ENCODE measurements at regions not wholly inside any gene's neighbourhood (a gene's known extent, or its start where the extent isn't known, plus 50 kb on each side); places are given as distances from the start of the nearest gene placed in this dataset.

GRCh38 chr18:24678107-24678506 lies 217.7 kb downstream of the HRH4 start:
- H2AFZ ChIP-seq (ENCODE audit: low read length): no peak overlapping the region
- BruUV-seq (replicated peaks): no TSS peak
- H3K36me3 ChIP-seq (ENCODE audit: insufficient read depth, low read length): no peaks in the 10 kb centered on the region
- H3K27ac ChIP-seq (ENCODE audit: low read depth, low read length, poor library complexity, severe bottlenecking): no peak overlapping the region
- no peaks in the 10 kb centered on the region for H3K79me2 ChIP-seq (ENCODE audit: insufficient read depth, low read depth, low read length)
- POLR2A ChIA-PET: interaction anchor here (0.7 kb wide), 2 partner anchors 17 to 840 kb away, joined by 3 read pairs; no protein-coding TSS in a partner anchor
- no peaks in the 10 kb centered on the region for H3K9me2 ChIP-seq (ENCODE audit: insufficient read depth, low read length)
- H3K4me3 ChIP-seq (ENCODE audit: low read depth, low read length, poor library complexity, severe bottlenecking): no peak overlapping the region
- intact Hi-C loops (cut with micrococcal nuclease; ENCODE audit: unreplicated experiment): loop anchor here (10.0 kb wide), 2 partner anchors 73 to 133 kb away; no protein-coding TSS in a partner anchor
- no peaks in the 10 kb centered on the region for H3K9me3 ChIP-seq (ENCODE audit: low read length)
- CTCF ChIA-PET (ENCODE audit: unreplicated experiment): no interaction called here
- no peak for DNase-seq (ENCODE audit: low spot score)
- no peak overlapping the region for H3K4me2 ChIP-seq (ENCODE audit: low read length)
- TF ChIP-seq EZH2phosphoT487 (IDR thresholded peaks at IDR 0.05; ENCODE audit: borderline replicate concordance, low read depth, low read length) (no peak), CTCF (conservative IDR thresholded peaks at IDR 0.05; ENCODE audit: low read length) (no peak)
- H4K20me1 ChIP-seq (ENCODE audit: insufficient read depth, low read length): no peaks in the 10 kb centered on the region
- H3K4me1 ChIP-seq (ENCODE audit: insufficient read depth, low read length, poor library complexity, severe bottlenecking): no peaks in the 10 kb centered on the region

GRCh38 chr18:24678626-24679025 lies 218.2 kb downstream of the HRH4 start:
- POLR2A ChIA-PET: no interaction called here
- H3K4me1 ChIP-seq (ENCODE audit: insufficient read depth, low read length, poor library complexity, severe bottlenecking): no peaks in the 10 kb centered on the region
- no peaks in the 10 kb centered on the region for H3K9me2 ChIP-seq (ENCODE audit: insufficient read depth, low read length)
- DNase-seq (ENCODE audit: low spot score): no peak
- no peaks in the 10 kb centered on the region for H3K9me3 ChIP-seq (ENCODE audit: low read length)
- no peaks in the 10 kb centered on the region for H3K36me3 ChIP-seq (ENCODE audit: insufficient read depth, low read length)
- intact Hi-C loops (cut with micrococcal nuclease; ENCODE audit: unreplicated experiment): loop anchor here (10.0 kb wide), 2 partner anchors 74 to 134 kb away; no protein-coding TSS in a partner anchor
- H3K79me2 ChIP-seq (ENCODE audit: insufficient read depth, low read depth, low read length): no peaks in the 10 kb centered on the region
- TF ChIP-seq CTCF (conservative IDR thresholded peaks at IDR 0.05; ENCODE audit: low read length) (no peak), EZH2phosphoT487 (IDR thresholded peaks at IDR 0.05; ENCODE audit: borderline replicate concordance, low read depth, low read length) (no peak)
- H4K20me1 ChIP-seq (ENCODE audit: insufficient read depth, low read length): no peaks in the 10 kb centered on the region
- H3K4me3 ChIP-seq (ENCODE audit: low read depth, low read length, poor library complexity, severe bottlenecking): no peak overlapping the region
- CTCF ChIA-PET (ENCODE audit: unreplicated experiment): no interaction called here
- no TSS peak for BruUV-seq (replicated peaks)
- no peak overlapping the region for H2AFZ ChIP-seq (ENCODE audit: low read length)
- H3K4me2 ChIP-seq (ENCODE audit: low read length): no peak overlapping the region
- H3K27ac ChIP-seq (ENCODE audit: low read depth, low read length, poor library complexity, severe bottlenecking): no peak overlapping the region

GRCh38 chr18:24679062-24679461 lies 218.6 kb downstream of the HRH4 start:
- CTCF ChIA-PET (ENCODE audit: unreplicated experiment): no interaction called here
- no TSS peak for BruUV-seq (replicated peaks)

More at GRCh38 chr18:24679062-24679461, 218.6 kb downstream of the HRH4 start:
- intact Hi-C loops (cut with micrococcal nuclease; ENCODE audit: unreplicated experiment): loop anchor here (10.0 kb wide), 2 partner anchors 74 to 134 kb away; no protein-coding TSS in a partner anchor
- no peaks in the 10 kb centered on the region for H3K79me2 ChIP-seq (ENCODE audit: insufficient read depth, low read depth, low read length)
- no peak overlapping the region for H3K27ac ChIP-seq (ENCODE audit: low read depth, low read length, poor library complexity, severe bottlenecking)
- H3K9me3 ChIP-seq (ENCODE audit: low read length): no peaks in the 10 kb centered on the region
- no peaks in the 10 kb centered on the region for H3K36me3 ChIP-seq (ENCODE audit: insufficient read depth, low read length)
- DNase-seq (ENCODE audit: low spot score): no peak
- no peaks in the 10 kb centered on the region for H4K20me1 ChIP-seq (ENCODE audit: insufficient read depth, low read length)
- H3K4me2 ChIP-seq (ENCODE audit: low read length): no peak overlapping the region
- no peaks in the 10 kb centered on the region for H3K9me2 ChIP-seq (ENCODE audit: insufficient read depth, low read length)
- H2AFZ ChIP-seq (ENCODE audit: low read length): no peak overlapping the region
- POLR2A ChIA-PET: no interaction called here
- no peak overlapping the region for H3K4me3 ChIP-seq (ENCODE audit: low read depth, low read length, poor library complexity, severe bottlenecking)
- H3K4me1 ChIP-seq (ENCODE audit: insufficient read depth, low read length, poor library complexity, severe bottlenecking): no peaks in the 10 kb centered on the region
- TF ChIP-seq CTCF (conservative IDR thresholded peaks at IDR 0.05; ENCODE audit: low read length): no peak
- no peak for TF ChIP-seq EZH2phosphoT487 (IDR thresholded peaks at IDR 0.05; ENCODE audit: borderline replicate concordance, low read depth, low read length)

Data from OCI-LY7 (cell line).